Testis (tissue), 2 donors: ENCODE measurements at regions not wholly inside any gene's neighbourhood (a gene's known extent, or its start where the extent isn't known, plus 50 kb on each side); places are given as distances from the start of the nearest gene placed in this dataset.

Source experiments
- DNase-seq: peaks from one replicate; pipeline ENCODE4 v3.0.0-alpha.2; 2019
- H3K27ac ChIP-seq, 2 donors: fragments of 200-600 bp; sonication (generic); one replicate each; pipeline ENCODE4 v1.5.1; 2019
- H3K27me3 ChIP-seq: fragments of 200-600 bp; sonication (generic); one replicate; pipeline ENCODE4 v1.5.1; 2019
- H3K36me3 ChIP-seq: fragments of 200-600 bp; sonication (generic); one replicate; pipeline ENCODE4 v1.5.1; 2017; ENCODE audit warnings: low read depth; ENCODE audit errors: missing control alignments
- H3K4me1 ChIP-seq: fragments of 200-600 bp; sonication (generic); one replicate; pipeline ENCODE4 v1.5.1; 2019
- H3K4me3 ChIP-seq, 2 donors: fragments of 200-600 bp; sonication (generic); one replicate each; pipeline ENCODE4 v1.5.1; 2017 to 2019
- H3K9me3 ChIP-seq: fragments of 200-600 bp; sonication (generic); one replicate; pipeline ENCODE4 v1.5.1; 2017
- POLR2A ChIP-seq: fragments of 450-650 bp; IDR thresholded peaks from one replicate; pipeline ENCODE4 v1.6.1; 2017; ENCODE audit warnings: antibody characterized with exemption, mild to moderate bottlenecking, moderate library complexity
- WGBS, 2 donors: methylation state at CpG; one replicate each; pipeline ENCODE4 v1.1.5; 2018; 5-methylcytosine and 5-hydroxymethylcytosine counted together
- intact Hi-C: fragments of 100-400 bp; cut with DNase I; formaldehyde crosslinking; loops from one replicate; pipeline ENCODE4 v1.15.1; 2023; ENCODE audit warnings: low total_unique reads
- TF ChIP-seq, protein P1 (sequence below), 3 experiments: fragments of 450-650 bp in 2 of 3; fragments of 200-600 bp in 1 of 3; sonication (generic) in 1 of 3; IDR thresholded peaks; one replicate each; pipeline ENCODE4 v1.5.1; 2016 to 2019; ENCODE audit warnings: antibody characterized with exemption in 3 of 3, mild to moderate bottlenecking in 2 of 3, moderate library complexity in 1 of 3

DNA sequence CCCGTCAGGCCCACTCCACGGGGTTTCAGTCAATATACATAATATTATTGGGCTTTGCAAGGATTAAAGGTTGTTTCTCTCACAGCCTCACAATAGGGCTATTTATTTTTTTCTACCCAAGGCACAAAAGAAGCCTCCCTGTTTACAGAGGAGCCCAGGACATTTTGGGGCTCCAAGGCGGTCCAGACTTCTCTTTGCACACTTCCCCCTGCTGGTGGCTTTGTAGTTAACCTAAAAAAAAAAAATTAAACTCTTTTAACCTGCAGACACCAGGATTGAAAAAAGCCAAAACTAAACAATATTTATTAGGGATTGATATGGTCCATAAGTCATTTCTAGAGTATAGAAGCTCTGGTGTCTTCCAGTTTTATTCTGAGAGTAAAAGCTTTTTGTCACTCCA is 169.7 kb upstream of the ZFHX3 start:
- no peak for TF ChIP-seq POLR2A
- TF ChIP-seq, protein P1, sequence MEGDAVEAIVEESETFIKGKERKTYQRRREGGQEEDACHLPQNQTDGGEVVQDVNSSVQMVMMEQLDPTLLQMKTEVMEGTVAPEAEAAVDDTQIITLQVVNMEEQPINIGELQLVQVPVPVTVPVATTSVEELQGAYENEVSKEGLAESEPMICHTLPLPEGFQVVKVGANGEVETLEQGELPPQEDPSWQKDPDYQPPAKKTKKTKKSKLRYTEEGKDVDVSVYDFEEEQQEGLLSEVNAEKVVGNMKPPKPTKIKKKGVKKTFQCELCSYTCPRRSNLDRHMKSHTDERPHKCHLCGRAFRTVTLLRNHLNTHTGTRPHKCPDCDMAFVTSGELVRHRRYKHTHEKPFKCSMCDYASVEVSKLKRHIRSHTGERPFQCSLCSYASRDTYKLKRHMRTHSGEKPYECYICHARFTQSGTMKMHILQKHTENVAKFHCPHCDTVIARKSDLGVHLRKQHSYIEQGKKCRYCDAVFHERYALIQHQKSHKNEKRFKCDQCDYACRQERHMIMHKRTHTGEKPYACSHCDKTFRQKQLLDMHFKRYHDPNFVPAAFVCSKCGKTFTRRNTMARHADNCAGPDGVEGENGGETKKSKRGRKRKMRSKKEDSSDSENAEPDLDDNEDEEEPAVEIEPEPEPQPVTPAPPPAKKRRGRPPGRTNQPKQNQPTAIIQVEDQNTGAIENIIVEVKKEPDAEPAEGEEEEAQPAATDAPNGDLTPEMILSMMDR (IDR thresholded peaks at IDR 0.05), result peak in 1 of 3 experiments; percentile 26
- 78 to 86% methylated on average over 3 of the region's 3 CpGs for WGBS, 2 donors

GRCh38 chr16:73216932-73217331 is 169.0 kb upstream of the ZFHX3 start:
- H3K36me3 ChIP-seq, result no peaks in the 10 kb centered on the region
- no peak for DNase-seq
- H3K27ac ChIP-seq, result no peak overlapping the region
- H3K9me3 ChIP-seq, result no peaks in the 10 kb centered on the region
- no peak for TF ChIP-seq POLR2A
- TF ChIP-seq, protein P1 (IDR thresholded peaks at IDR 0.05), result no peak
- intact Hi-C loops, result no loop called here
- H3K4me3 ChIP-seq, result no peak overlapping the region
- H3K27me3 ChIP-seq, result no peaks in the 10 kb centered on the region
- H3K4me1 ChIP-seq, result no peaks in the 10 kb centered on the region
- 89 to 93% methylated on average over 8 of the region's 8 CpGs for WGBS, 2 donors

More for the DNA sequence above, 169.7 kb upstream of the ZFHX3 start:
- no peaks in the 10 kb centered on the region for H3K9me3 ChIP-seq
- H3K27me3 ChIP-seq, result no peaks in the 10 kb centered on the region
- no peaks in the 10 kb centered on the region for H3K4me1 ChIP-seq
- H3K36me3 ChIP-seq, result no peaks in the 10 kb centered on the region
- DNase-seq, result no peak
- H3K4me3 ChIP-seq, result no peak overlapping the region
- intact Hi-C loops, result no loop called here
- H3K27ac ChIP-seq, result no peak overlapping the region

GRCh38 chr16:73215678-73216377 is 167.9 kb upstream of the ZFHX3 start:
- no peak overlapping the region for H3K4me3 ChIP-seq
- DNase-seq, result no peak
- WGBS, 2 donors, result 96% methylated on average over 5 of the region's 5 CpGs

DNA sequence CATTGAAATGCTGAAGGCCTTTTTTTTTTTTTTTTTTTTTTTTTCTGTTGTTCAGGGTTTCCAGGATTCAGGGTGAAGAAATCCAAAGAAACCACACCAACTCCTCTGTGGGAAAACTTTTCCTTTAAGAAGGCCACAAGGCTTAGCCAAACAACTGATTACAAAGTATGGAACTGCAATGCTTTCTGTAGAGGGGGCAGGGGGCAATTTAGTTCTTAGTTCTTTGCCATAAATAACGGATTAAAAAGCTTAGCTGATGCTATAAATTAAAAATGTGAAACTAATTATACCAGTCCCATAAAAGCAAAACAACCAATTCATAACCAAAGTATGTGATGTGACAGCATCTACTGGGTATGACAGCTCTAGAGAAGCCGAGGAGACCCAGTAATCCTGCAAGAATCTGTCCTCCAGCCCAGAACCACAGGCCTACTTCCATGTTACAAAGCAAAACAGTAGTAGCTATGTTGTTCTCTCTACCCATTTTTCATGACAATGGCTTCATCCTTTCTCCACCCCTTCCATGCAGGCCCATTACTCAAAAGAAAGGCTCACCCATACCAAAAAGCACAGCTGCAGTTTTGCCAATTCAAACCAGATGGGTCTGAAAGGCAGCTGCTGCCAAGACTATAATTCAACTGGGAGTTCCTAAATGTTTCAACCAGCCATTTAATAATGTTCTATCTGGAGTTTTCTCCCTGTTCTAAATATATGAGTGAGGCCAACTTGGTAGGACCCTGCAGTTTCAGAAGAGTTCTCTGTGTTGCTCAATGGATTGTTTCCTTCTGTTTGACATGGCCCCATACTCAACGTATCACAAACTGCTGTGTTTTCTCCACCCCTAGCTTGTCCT is 167.1 kb upstream of the ZFHX3 start:
- TF ChIP-seq, protein P1 (IDR thresholded peaks at IDR 0.05), result no peak
- no peak for TF ChIP-seq POLR2A
- Histone ChIP-seq H3K27ac (no peak overlapping the region), H3K4me3 (no peak overlapping the region), H3K27me3 (no peaks in the 10 kb centered on the region), H3K36me3 (no peaks in the 10 kb centered on the region), H3K4me1 (no peaks in the 10 kb centered on the region), H3K9me3 (no peaks in the 10 kb centered on the region)
- no peak for DNase-seq
- WGBS, 2 donors, result 81 to 83% methylated on average over 3 of the region's 3 CpGs
- intact Hi-C loops, result no loop called here

More at GRCh38 chr16:73215678-73216377, 167.9 kb upstream of the ZFHX3 start:
- H3K9me3 ChIP-seq, result no peaks in the 10 kb centered on the region
- intact Hi-C loops, result no loop called here
- no peak overlapping the region for H3K27ac ChIP-seq
- no peak for TF ChIP-seq POLR2A
- TF ChIP-seq, protein P1 (IDR thresholded peaks at IDR 0.05), result no peak
- no peaks in the 10 kb centered on the region for H3K4me1 ChIP-seq
- H3K27me3 ChIP-seq, result no peaks in the 10 kb centered on the region
- no peaks in the 10 kb centered on the region for H3K36me3 ChIP-seq
